ENCODE measurements at regions not wholly inside any gene's neighbourhood (a gene's known extent, or its start where the extent isn't known, plus 50 kb on each side); places are given as distances from the start of the nearest gene placed in this dataset.

DNA sequence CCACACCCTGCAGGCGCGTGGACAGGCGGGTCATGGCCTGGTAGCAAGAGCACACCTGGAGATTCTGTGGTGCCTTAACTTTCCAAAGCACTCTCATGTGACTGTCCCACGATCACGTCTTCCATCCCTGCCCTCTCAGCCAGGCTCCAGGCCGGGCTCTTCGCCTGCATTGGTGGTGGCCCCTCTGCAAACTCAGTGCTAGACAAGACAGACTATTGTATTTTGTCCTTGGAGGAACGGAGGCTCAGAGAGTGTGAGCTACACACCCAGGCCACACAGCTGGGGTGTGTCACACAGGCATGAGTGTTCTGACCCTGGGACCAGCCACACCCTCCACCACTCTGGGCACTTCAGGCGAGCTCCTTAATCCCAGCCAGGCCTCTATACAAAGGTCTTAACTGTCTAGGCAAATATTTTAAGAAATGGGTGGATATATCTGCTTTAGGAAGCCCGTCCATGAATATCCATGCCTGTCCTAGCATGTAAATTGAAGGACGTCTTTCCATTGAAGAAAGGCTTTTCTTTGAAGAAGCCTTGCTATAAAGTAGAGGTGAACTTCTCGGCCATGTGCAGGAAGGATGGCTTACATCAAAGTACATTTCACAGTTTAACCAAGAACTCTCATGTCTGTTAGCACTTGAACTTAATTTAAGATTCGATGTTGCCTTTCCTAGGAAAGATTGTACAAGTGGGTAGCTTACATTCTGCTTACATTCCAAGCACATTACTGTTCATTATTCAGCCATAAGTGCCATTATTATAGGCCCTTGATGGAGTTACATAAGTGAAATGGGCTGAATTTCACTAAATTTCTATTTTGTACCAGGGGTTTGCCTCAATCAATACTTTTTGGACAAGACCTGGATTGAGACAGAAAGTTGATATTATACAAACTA is 263.9 kb downstream of the DLL1 start:
- Mint-ChIP-seq H3K4me3 (no peak overlapping the region), H3K27me3 (peaks cover 8% of the 10 kb centered on the region), H3K4me1 (peaks cover 6% of the 10 kb centered on the region), H3K36me3 (ENCODE audit: insufficient read depth) (no peaks in the 10 kb centered on the region), H3K27ac (ENCODE audit: low read depth) (no peak overlapping the region), H3K9me3 (no peaks in the 10 kb centered on the region)
- no peak for DNase-seq (ENCODE audit: low spot score in 2 of 2)
- ATAC-seq (replicated peaks; ENCODE audit: extremely low read depth, poor library complexity, severe bottlenecking): no peak

DNA sequence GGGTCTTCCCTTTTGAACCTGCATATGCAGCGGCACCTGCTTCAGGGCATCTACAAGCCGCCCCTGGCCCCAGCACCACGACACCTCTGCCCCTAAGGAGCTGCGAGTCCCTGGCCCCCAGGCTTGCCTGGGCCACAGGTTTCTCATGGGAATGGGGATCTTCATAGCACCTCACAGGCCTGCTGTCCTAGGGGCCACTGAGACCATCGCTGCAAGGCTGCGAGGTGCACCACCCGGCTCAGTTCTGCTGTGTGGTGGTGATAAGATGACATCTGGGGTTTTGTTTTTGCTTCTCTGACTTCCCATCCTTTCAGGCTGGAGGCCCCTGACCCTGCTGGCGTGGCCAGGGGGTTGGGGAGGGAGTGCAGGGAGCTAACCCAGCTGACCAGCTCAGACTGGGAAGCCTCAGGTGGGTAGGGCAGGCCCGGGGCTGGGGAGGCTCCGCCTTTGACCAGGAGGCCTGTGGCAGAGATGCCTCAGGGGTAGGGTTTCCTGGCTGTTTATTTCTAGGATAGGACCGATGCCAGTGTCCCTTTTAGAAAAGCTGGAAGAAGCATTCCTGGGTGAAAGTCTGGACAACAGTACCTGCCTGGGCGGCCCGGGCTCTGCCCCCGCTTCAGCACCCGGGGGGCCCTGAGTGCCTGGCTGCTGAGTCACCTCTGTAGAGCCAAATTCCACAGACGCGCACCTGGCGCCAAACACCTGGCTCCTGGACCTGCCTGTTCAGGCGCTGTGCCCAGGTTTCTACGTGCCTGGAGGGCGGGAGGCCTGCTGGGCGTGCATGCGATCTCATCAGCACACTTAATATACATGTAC is 264.7 kb downstream of the DLL1 start:
- Mint-ChIP-seq H3K36me3 (ENCODE audit: insufficient read depth) (no peaks in the 10 kb centered on the region), H3K4me3 (no peak overlapping the region), H3K27me3 (peaks cover 16% of the 10 kb centered on the region), H3K9me3 (no peaks in the 10 kb centered on the region), H3K4me1 (peaks cover 6% of the 10 kb centered on the region), H3K27ac (ENCODE audit: low read depth) (no peak overlapping the region)
- DNase-seq (ENCODE audit: low spot score in 2 of 2) (no peak), ATAC-seq (replicated peaks; ENCODE audit: extremely low read depth, poor library complexity, severe bottlenecking) (no peak)

DNA sequence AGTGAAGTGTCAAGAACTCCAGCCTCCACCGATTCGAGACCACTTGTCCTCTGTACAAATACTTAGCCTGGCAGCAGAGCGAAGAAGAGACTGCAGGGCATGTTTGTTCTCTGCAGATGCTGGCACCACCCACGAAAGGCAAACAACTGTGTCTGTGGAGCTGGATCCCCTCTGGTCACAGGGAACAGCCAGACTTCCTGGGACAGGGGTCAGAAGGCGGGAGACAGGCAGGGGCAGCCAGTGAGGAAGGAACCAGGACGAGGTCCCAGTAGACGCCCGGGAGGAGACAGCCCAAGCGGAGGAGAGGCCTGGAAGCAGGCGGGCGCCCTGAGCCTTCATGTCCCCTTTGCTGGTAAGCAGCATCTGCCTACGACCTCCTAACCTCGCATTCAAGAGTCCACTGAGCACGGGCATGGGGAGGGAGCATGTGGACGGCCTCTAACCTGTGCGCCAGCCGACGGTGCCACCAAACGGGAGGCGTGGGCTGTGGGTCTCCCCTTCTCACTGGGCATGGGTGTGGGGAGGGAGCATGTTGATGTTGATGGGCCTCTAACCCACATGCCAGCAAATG is 265.5 kb downstream of the DLL1 start:
- Mint-ChIP-seq H3K27me3 (peaks cover 24% of the 10 kb centered on the region), H3K4me1 (peaks cover 6% of the 10 kb centered on the region), H3K36me3 (ENCODE audit: insufficient read depth) (no peaks in the 10 kb centered on the region), H3K27ac (ENCODE audit: low read depth) (no peak overlapping the region), H3K4me3 (no peak overlapping the region), H3K9me3 (no peaks in the 10 kb centered on the region)
- DNase-seq (ENCODE audit: low spot score in 2 of 2) (no peak), ATAC-seq (replicated peaks; ENCODE audit: extremely low read depth, poor library complexity, severe bottlenecking) (no peak)

- ATAC-seq (replicated peaks; ENCODE audit: extremely low read depth, poor library complexity, severe bottlenecking) (no peak), DNase-seq (ENCODE audit: low spot score in 2 of 2) (no peak)
- Mint-ChIP-seq H3K4me1 (peaks cover 6% of the 10 kb centered on the region), H3K4me3 (no peak overlapping the region), H3K27me3 (peaks cover 25% of the 10 kb centered on the region), H3K9me3 (no peaks in the 10 kb centered on the region), H3K36me3 (ENCODE audit: insufficient read depth) (no peaks in the 10 kb centered on the region), H3K27ac (ENCODE audit: low read depth) (no peak overlapping the region)
These were observed 265.9 kb downstream of the DLL1 start for GRCh38 chr6:170024940-170025339.

DNA sequence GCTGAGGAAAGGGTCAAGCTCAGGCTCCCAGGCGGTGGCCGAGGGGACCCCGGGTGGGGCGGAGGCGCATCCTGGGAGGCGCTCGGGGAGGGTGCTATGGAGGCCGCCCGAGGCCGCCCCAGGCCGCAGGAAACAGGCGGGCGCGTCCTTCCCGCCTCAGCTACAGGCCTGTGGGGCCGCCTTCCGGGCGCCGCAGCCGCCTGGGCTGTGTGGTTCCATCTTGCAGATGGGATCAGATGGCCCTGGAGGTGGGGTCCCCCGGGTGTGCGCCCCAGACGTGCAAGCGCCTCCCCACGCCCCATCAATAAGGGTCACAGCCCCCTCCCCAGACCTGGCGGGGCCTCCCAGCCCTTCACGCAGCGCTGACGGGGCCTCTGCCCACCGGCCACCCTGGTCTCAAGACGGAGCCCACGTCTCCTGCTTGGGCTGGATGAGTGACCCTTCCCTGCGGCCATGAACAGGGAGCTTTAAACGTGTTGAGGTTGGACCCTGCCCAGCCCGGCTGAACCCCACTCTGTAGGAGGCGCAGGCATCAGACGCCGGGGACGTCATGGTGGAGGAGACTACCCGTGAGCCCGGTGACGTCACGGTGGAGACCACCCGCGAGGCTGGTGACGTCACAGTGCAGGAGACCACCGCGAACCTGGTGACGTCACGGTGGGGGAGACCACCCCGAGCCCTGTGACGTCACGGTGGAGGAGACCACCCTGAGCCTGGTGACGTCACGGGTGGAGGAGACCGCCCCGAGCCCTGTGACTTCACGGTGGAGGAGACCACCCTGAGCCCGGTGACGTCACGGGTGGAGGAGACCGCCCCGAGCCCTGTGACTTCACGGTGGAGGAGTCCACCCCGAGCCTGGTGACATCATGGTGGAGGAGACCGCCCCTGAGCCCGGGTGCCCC is 267.0 kb downstream of the DLL1 start:
- Mint-ChIP-seq H3K27ac (ENCODE audit: low read depth) (no peak overlapping the region), H3K9me3 (no peaks in the 10 kb centered on the region), H3K4me3 (no peak overlapping the region), H3K4me1 (peaks cover 6% of the 10 kb centered on the region), H3K27me3 (peaks cover 35% of the 10 kb centered on the region), H3K36me3 (ENCODE audit: insufficient read depth) (no peaks in the 10 kb centered on the region)
- DNase-seq (ENCODE audit: low spot score in 2 of 2): no peak
- no peak for ATAC-seq (replicated peaks; ENCODE audit: extremely low read depth, poor library complexity, severe bottlenecking)

DNA sequence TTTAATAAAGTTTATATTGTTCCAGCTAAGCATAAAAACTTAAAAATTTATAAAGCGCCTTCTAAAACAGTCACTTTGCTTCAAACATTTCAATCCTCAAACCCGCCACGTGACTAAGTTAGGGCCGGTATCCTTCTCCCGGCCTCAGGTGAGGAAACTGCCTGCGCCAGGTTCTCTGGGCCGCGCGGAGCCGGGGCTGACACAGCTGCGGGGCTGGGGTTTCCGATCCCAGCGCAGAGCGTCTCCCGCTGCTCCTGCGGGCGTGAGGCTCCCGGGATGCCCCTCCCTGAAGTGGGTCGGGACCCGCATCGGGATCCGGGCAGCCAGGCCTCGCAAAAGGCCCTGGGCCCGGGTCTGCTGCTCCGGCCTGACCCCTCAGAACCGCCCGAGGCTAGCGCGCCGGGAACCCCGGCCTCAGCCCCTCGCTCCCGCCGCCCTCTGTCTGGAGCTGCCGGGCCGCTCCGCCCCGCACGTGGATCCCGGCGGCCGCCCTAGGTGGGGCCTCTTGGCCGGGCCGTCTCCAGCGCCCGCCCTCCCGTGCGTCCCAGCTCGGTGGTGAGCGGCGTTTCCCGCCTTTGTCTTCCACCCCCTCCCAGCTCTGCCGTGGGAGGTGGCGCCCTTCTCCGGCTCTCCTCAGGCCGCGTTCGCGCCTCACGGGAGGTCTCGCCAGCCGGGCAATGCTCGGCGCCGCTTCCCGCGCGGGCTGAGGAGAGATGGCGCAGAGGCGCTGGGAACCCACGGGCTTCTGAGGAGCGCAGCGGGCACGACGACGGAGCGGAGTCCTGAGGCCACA is 267.9 kb downstream of the DLL1 start:
- no peaks in the 10 kb centered on the region for H3K36me3 Mint-ChIP-seq (ENCODE audit: insufficient read depth)
- peaks cover 5% of the 10 kb centered on the region for H3K4me1 Mint-ChIP-seq
- DNase-seq (ENCODE audit: low spot score in 2 of 2) (no peak), ATAC-seq (replicated peaks; ENCODE audit: extremely low read depth, poor library complexity, severe bottlenecking) (no peak)
- peaks cover 43% of the 10 kb centered on the region for H3K27me3 Mint-ChIP-seq
- no peak overlapping the region for H3K4me3 Mint-ChIP-seq
- no peak overlapping the region for H3K27ac Mint-ChIP-seq (ENCODE audit: low read depth)
- no peaks in the 10 kb centered on the region for H3K9me3 Mint-ChIP-seq

DNA sequence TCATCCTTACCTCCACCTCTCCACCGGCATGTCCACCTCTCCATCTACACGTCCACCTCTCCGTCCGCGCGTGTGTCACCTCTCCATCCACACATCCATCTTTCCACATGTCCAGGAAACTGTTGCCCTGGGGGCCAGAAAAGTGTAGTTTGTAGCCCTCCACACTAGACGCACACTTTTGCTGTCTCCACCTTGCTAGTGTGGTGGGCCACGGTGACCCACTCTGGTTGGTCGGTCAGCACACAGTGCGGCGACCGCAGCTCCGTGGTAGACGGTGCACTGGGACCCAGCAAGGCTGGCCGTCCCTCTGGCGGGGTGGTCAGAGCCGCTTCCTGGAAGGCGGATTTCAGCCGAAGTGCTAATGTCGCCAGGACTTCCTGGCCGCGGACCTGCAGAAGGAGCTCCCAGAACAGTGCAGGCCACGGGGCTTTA is 268.6 kb downstream of the DLL1 start:
- no peak for DNase-seq (ENCODE audit: low spot score in 2 of 2)
- no peaks in the 10 kb centered on the region for H3K4me1 Mint-ChIP-seq
- no peaks in the 10 kb centered on the region for H3K36me3 Mint-ChIP-seq (ENCODE audit: insufficient read depth)
- H3K27ac Mint-ChIP-seq (ENCODE audit: low read depth): no peak overlapping the region
- no peak overlapping the region for H3K4me3 Mint-ChIP-seq
- H3K9me3 Mint-ChIP-seq: no peaks in the 10 kb centered on the region
- peaks cover 45% of the 10 kb centered on the region for H3K27me3 Mint-ChIP-seq
- ATAC-seq (replicated peaks; ENCODE audit: extremely low read depth, poor library complexity, severe bottlenecking): no peak

DNA sequence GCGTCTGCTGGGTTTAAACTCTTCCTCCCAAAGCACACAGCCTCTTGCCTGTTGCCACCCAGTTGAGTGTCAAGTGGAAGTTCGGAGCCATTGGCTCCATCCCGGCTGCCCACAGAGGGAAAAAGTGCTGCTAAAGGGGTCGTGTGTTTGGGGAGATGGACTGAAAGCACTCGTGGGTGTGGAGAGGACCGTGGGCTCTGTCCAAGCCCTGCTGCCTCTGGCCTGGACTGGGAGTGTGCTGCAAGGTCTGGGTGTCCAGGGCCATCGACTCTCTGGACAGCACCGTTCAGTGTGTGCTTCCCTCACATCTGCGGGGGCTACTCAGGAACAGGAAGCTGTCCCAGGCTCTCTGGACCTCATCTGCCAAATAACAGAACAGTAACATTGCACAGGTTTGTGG is 269.3 kb downstream of the DLL1 start:
- Mint-ChIP-seq H3K4me1 (no peaks in the 10 kb centered on the region), H3K9me3 (no peaks in the 10 kb centered on the region), H3K27me3 (peaks cover 45% of the 10 kb centered on the region), H3K4me3 (no peak overlapping the region), H3K36me3 (ENCODE audit: insufficient read depth) (no peaks in the 10 kb centered on the region), H3K27ac (ENCODE audit: low read depth) (no peak overlapping the region)
- DNase-seq (ENCODE audit: low spot score in 2 of 2) (no peak), ATAC-seq (replicated peaks; ENCODE audit: extremely low read depth, poor library complexity, severe bottlenecking) (no peak)

- Mint-ChIP-seq H3K4me3 (no peak overlapping the region), H3K36me3 (ENCODE audit: insufficient read depth) (no peaks in the 10 kb centered on the region), H3K27ac (ENCODE audit: low read depth) (no peak overlapping the region), H3K27me3 (peaks cover 48% of the 10 kb centered on the region), H3K4me1 (no peaks in the 10 kb centered on the region), H3K9me3 (no peaks in the 10 kb centered on the region)
- DNase-seq (ENCODE audit: low spot score in 2 of 2) (no peak), ATAC-seq (replicated peaks; ENCODE audit: extremely low read depth, poor library complexity, severe bottlenecking) (no peak)
These were observed 268.6 kb downstream of the ERMARD start for GRCh38 chr6:170019818-170020583.

DNA sequence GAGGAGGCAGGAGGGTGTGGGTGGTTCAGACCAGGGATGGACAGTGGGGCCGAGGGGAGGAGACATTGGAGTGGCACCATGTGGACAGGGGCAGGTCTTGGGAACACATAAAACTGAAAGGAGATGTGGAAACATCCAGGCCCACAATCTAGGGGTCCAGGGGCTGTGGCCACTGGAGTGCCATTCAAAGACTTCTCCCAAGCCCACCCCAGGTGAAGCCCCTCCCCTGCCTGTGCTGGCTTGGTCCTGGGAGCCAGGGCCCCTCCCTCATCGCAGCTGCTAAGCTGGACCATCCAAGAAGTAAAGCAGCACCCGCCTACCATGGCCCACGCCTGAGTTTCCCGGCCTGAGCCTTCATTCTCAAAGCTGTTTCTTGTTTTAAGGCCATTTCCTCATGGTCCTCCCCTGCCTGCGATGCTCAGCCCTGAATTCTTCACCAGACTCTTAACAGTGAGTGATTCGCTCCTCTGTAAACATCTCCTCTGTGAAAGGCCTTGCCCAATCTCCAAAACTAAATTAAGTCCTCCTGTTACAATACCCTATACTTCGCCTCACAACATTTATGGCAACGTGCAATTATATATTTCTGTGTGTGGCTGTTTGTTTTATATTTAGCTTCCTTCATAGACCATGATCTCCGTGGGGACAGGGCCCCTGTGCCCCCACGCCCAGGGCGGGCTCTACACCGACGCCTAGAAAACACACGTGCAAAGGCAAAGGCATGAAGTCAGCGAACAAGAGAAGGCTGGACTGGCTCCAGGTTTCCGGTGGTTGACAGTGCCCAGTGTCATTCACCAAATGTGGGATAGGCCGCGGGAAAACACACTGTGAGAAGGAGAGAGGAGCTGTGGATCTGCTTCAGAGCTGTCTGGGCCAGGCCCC is 267.8 kb downstream of the ERMARD start:
- H3K27ac Mint-ChIP-seq (ENCODE audit: low read depth): no peak overlapping the region
- H3K27me3 Mint-ChIP-seq: peaks cover 57% of the 10 kb centered on the region
- no peaks in the 10 kb centered on the region for H3K36me3 Mint-ChIP-seq (ENCODE audit: insufficient read depth)
- no peak for DNase-seq (ENCODE audit: low spot score in 2 of 2)
- H3K4me1 Mint-ChIP-seq: no peaks in the 10 kb centered on the region
- H3K9me3 Mint-ChIP-seq: no peaks in the 10 kb centered on the region
- no peak overlapping the region for H3K4me3 Mint-ChIP-seq
- ATAC-seq (replicated peaks; ENCODE audit: extremely low read depth, poor library complexity, severe bottlenecking): no peak
